ENCODE measurements at regions not wholly inside any gene's neighbourhood (a gene's known extent, or its start where the extent isn't known, plus 50 kb on each side); places are given as distances from the start of the nearest gene placed in this dataset.

DNA sequence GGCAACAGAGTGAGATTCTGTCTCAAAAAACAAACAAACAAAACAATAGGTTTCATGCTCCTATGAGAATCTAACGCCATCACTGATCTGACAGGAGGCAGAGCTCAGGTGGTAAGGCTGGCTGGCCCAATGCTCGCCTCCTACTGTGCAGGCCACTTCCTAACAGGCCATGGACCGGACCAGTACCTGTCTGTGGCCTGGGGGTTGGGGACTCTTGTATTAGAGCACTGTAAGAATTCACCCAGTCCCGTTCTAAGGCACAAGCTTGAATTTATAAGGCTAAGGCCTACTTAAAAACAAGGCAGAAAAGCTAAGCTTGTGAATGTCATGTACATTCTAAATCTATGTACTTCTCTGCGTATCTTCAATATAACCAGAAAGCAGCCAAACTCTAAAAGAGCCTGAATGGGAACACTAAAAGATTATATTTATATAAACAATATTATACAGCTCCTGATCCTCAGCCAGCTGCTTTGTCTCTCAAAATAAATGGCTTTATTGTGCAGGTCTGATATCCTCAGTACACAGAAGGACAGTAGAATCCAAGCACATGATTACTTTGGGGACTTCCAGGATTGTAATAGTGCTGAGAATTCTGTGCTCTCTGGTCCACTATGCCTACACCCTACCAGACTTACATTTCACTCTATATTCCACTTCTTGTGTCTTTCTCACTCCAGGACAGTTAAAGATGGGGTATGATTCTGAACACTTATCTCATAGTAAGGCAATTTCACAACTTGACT, 64.5 kb upstream of the DST start:
- Histone ChIP-seq H3K4me3 (ENCODE audit: control insufficient read depth in 2 of 3, extremely low read depth in 1 of 3, insufficient read depth in 2 of 3, low read depth in 1 of 3, low read length in 3 of 3) (no peak overlapping the region), H3K9ac (ENCODE audit: control insufficient read depth, extremely low read depth, insufficient read depth, low read length) (no peak overlapping the region), H3K79me2 (ENCODE audit: control insufficient read depth, insufficient read depth, low read length) (peaks cover 2% of the 10 kb centered on the region), H3K36me3 (ENCODE audit: control insufficient read depth in 2 of 2, extremely low read depth in 1 of 2, insufficient read depth in 2 of 2, low read length in 2 of 2) (no peaks in the 10 kb centered on the region), H3K4me1 (ENCODE audit: control insufficient read depth, extremely low read depth, insufficient read depth, low read length) (peaks cover 6% of the 10 kb centered on the region), H2AFZ (ENCODE audit: control insufficient read depth, low read length) (no peak overlapping the region), H3K9me3 (ENCODE audit: control insufficient read depth, low read depth, low read length) (no peaks in the 10 kb centered on the region), H3K9me1 (ENCODE audit: control insufficient read depth, extremely low read depth, insufficient read depth, low read length) (no peaks in the 10 kb centered on the region), H3K27ac (ENCODE audit: control insufficient read depth, insufficient read depth, low read length) (no peak overlapping the region), H3K27me3 (ENCODE audit: control insufficient read depth, extremely low read depth, insufficient read depth, low read length) (no peaks in the 10 kb centered on the region), H3K4me2 (ENCODE audit: control insufficient read depth, extremely low read depth, insufficient read depth, low read depth, low read length) (no peak overlapping the region), H4K20me1 (ENCODE audit: control insufficient read depth, extremely low read depth, insufficient read depth, low read length) (no peaks in the 10 kb centered on the region)
- DNase-seq (ENCODE audit: low read depth, low spot score) (no peak), FAIRE-seq (no peak)
- no peak for TF ChIP-seq EZH2 (IDR thresholded peaks at IDR 0.05; ENCODE audit: low read length)
- TF ChIP-seq, protein P1, sequence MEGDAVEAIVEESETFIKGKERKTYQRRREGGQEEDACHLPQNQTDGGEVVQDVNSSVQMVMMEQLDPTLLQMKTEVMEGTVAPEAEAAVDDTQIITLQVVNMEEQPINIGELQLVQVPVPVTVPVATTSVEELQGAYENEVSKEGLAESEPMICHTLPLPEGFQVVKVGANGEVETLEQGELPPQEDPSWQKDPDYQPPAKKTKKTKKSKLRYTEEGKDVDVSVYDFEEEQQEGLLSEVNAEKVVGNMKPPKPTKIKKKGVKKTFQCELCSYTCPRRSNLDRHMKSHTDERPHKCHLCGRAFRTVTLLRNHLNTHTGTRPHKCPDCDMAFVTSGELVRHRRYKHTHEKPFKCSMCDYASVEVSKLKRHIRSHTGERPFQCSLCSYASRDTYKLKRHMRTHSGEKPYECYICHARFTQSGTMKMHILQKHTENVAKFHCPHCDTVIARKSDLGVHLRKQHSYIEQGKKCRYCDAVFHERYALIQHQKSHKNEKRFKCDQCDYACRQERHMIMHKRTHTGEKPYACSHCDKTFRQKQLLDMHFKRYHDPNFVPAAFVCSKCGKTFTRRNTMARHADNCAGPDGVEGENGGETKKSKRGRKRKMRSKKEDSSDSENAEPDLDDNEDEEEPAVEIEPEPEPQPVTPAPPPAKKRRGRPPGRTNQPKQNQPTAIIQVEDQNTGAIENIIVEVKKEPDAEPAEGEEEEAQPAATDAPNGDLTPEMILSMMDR (optimal IDR thresholded peaks at IDR 0.05 in 1 of 3, IDR thresholded peaks at IDR 0.05 in 1 of 3, conservative IDR thresholded peaks at IDR 0.05 in 1 of 3; ENCODE audit: extremely low read depth in 1 of 3, insufficient read depth in 2 of 3, low read length in 3 of 3), result no peak
- dilution Hi-C loops (cut with MboI; ENCODE audit: extremely low pct_ligation_motif_present, low sequenced_read_pairs), result no loop called here

DNA sequence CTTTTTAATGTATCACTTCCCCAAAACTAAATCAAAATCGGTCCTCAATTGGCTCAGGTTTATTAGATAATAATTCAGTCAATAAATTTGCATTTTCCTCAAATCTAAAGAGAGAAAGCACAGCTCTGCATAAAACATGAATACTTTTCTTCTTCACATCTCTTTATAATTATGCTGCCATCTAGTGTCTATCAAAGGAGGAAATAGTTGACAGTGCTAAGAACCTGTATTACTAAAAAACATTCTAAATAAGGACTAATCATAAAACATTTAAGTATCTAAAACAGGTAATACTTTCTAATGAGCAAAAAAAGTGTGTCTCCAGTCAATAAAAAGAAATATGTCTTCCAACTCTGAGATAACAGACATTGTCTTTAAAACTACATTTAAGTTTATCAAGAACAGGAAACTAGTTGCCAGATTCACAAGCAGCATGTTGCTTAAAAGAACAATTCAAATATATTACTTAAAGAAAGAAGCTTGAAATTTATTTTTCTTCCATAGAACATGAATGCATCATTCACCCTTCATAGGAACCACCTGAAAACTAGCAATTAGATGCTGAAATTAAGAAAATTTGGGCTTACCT, 56.5 kb upstream of the DST start:
- peaks cover 0 to 2% of the 10 kb centered on the region in 2 experiments for H3K36me3 ChIP-seq (ENCODE audit: control insufficient read depth in 2 of 2, extremely low read depth in 1 of 2, insufficient read depth in 2 of 2, low read length in 2 of 2)
- DNase-seq (ENCODE audit: low read depth, low spot score) (no peak), FAIRE-seq (peak; percentile 49)

More for the DNA sequence above, 56.5 kb upstream of the DST start:
- dilution Hi-C loops (cut with MboI; ENCODE audit: extremely low pct_ligation_motif_present, low sequenced_read_pairs), result no loop called here
- Histone ChIP-seq H3K27ac (ENCODE audit: control insufficient read depth, insufficient read depth, low read length) (no peak overlapping the region), H2AFZ (ENCODE audit: control insufficient read depth, low read length) (no peak overlapping the region), H3K79me2 (ENCODE audit: control insufficient read depth, insufficient read depth, low read length) (no peaks in the 10 kb centered on the region), H3K9me1 (ENCODE audit: control insufficient read depth, extremely low read depth, insufficient read depth, low read length) (no peaks in the 10 kb centered on the region), H3K9ac (ENCODE audit: control insufficient read depth, extremely low read depth, insufficient read depth, low read length) (no peak overlapping the region), H3K4me1 (ENCODE audit: control insufficient read depth, extremely low read depth, insufficient read depth, low read length) (peaks cover 2% of the 10 kb centered on the region), H3K9me3 (ENCODE audit: control insufficient read depth, low read depth, low read length) (no peaks in the 10 kb centered on the region), H3K4me2 (ENCODE audit: control insufficient read depth, extremely low read depth, insufficient read depth, low read depth, low read length) (no peak overlapping the region), H3K4me3 (ENCODE audit: control insufficient read depth in 2 of 3, extremely low read depth in 1 of 3, insufficient read depth in 2 of 3, low read depth in 1 of 3, low read length in 3 of 3) (no peak overlapping the region), H4K20me1 (ENCODE audit: control insufficient read depth, extremely low read depth, insufficient read depth, low read length) (no peaks in the 10 kb centered on the region), H3K27me3 (ENCODE audit: control insufficient read depth, extremely low read depth, insufficient read depth, low read length) (no peaks in the 10 kb centered on the region)
- TF ChIP-seq, protein P1 (optimal IDR thresholded peaks at IDR 0.05 in 1 of 3, IDR thresholded peaks at IDR 0.05 in 1 of 3, conservative IDR thresholded peaks at IDR 0.05 in 1 of 3; ENCODE audit: extremely low read depth in 1 of 3, insufficient read depth in 2 of 3, low read length in 3 of 3), result peak in 2 of 3 experiments; percentile 20 to 28
- no peak for TF ChIP-seq EZH2 (IDR thresholded peaks at IDR 0.05; ENCODE audit: low read length)
